GM23338 (cell line): ENCODE measurements at regions not wholly inside any gene's neighbourhood (a gene's known extent, or its start where the extent isn't known, plus 50 kb on each side); places are given as distances from the start of the nearest gene placed in this dataset.

ENCODE experiments used
- ATAC-seq: fragments of 200-7000 bp; cut with Tn5 transposase; 3 replicates; pipeline ENCODE4 v1.9.1; 2020
- DNase-seq: peaks from one replicate; pipeline ENCODE4 v3.0.0-alpha.2; 2015; ENCODE audit warnings: low spot score
- H2AFZ ChIP-seq: fragments of 200-600 bp; sonication (generic); 2 replicates; pipeline ENCODE4 v1.8.0; 2016; ENCODE audit warnings: antibody characterized with exemption, mild to moderate bottlenecking, moderate library complexity
- H3F3A ChIP-seq: fragments of 200-600 bp; sonication (generic); replicated peaks from 2 replicates; pipeline ENCODE4 v1.8.0; 2017; ENCODE audit warnings: antibody characterized with exemption, mixed run types, low read depth
- H3K27ac ChIP-seq: fragments of 200-600 bp; sonication (generic); 2 replicates; pipeline ENCODE4 v1.6.1; 2016; ENCODE audit warnings: low read depth
- H3K27me3 ChIP-seq: fragments of 200-600 bp; sonication (generic); 2 replicates; pipeline ENCODE4 v1.8.0; 2016; ENCODE audit warnings: mild to moderate bottlenecking, mixed run types, moderate library complexity; ENCODE audit not compliant: insufficient read depth
- H3K36me3 ChIP-seq: fragments of 200-600 bp; sonication (generic); 2 replicates; pipeline ENCODE4 v1.8.0; 2016; ENCODE audit warnings: mild to moderate bottlenecking; ENCODE audit not compliant: insufficient read depth
- H3K4me1 ChIP-seq: fragments of 200-600 bp; sonication (generic); 2 replicates; pipeline ENCODE4 v1.8.0; 2016; ENCODE audit warnings: mild to moderate bottlenecking, moderate library complexity; ENCODE audit not compliant: insufficient read depth
- H3K4me2 ChIP-seq: fragments of 200-600 bp; sonication (generic); 2 replicates; pipeline ENCODE4 v1.7.1; 2017; ENCODE audit warnings: mixed run types
- H3K4me3 ChIP-seq: fragments of 200-600 bp; sonication (generic); 2 replicates; pipeline ENCODE4 v1.6.1; 2016; ENCODE audit warnings: mixed run types
- H3K79me2 ChIP-seq: fragments of 200-600 bp; sonication (generic); replicated peaks from 2 replicates; pipeline ENCODE4 v1.8.0; 2017; ENCODE audit warnings: mild to moderate bottlenecking; ENCODE audit not compliant: insufficient read depth
- H3K9me2 ChIP-seq: fragments of 200-600 bp; sonication (generic); 2 replicates; pipeline ENCODE4 v1.8.0; 2017; ENCODE audit not compliant: insufficient read depth
- H4K20me1 ChIP-seq: fragments of 200-600 bp; sonication (generic); replicated peaks from 2 replicates; pipeline ENCODE4 v1.8.0; 2017; ENCODE audit warnings: mild to moderate bottlenecking; ENCODE audit not compliant: insufficient read depth
- H3K27ac Mint-ChIP-seq: 2 replicates; pipeline ENCODE4 v1.8.0; 2020; ENCODE audit warnings: inconsistent platforms, mild to moderate bottlenecking, moderate library complexity, mixed read lengths
- H3K27me3 Mint-ChIP-seq: 3 replicates; pipeline ENCODE4 v1.8.0; 2022; ENCODE audit warnings: low read depth, mild to moderate bottlenecking, moderate library complexity, mixed read lengths, inconsistent platforms; ENCODE audit not compliant: insufficient read depth, poor library complexity
- H3K36me3 Mint-ChIP-seq: 3 replicates; pipeline ENCODE4 v1.8.0; 2021; ENCODE audit warnings: low read depth, mild to moderate bottlenecking, inconsistent platforms, moderate library complexity, mixed read lengths
- H3K4me1 Mint-ChIP-seq: 3 replicates; pipeline ENCODE4 v1.8.0; 2020; ENCODE audit warnings: mild to moderate bottlenecking, inconsistent platforms, mixed read lengths
- H3K4me3 Mint-ChIP-seq: 3 replicates; pipeline ENCODE4 v1.8.0; 2021; ENCODE audit warnings: moderate library complexity, mild to moderate bottlenecking, inconsistent platforms, mixed read lengths
- H3K9me3 Mint-ChIP-seq: 3 replicates; pipeline ENCODE4 v1.8.0; 2020; ENCODE audit warnings: moderate library complexity, mild to moderate bottlenecking, inconsistent platforms, mixed read lengths
- CREB1 ChIP-seq: fragments of 250-450 bp; sonication (Bioruptor Pico); IDR thresholded peaks from 2 replicates; pipeline ENCODE4 v1.5.0; 2020; ENCODE audit warnings: low read depth, mild to moderate bottlenecking, moderate library complexity
- EZH2 ChIP-seq: fragments of 200-600 bp; sonication (generic); IDR thresholded peaks from one replicate; pipeline ENCODE4 v1.8.0; 2017; ENCODE audit warnings: antibody characterized with exemption, mild to moderate bottlenecking, low read depth; ENCODE audit not compliant: unreplicated experiment
- EZH2phosphoT487 ChIP-seq: fragments of 200-600 bp; sonication (generic); IDR thresholded peaks from one replicate; pipeline ENCODE4 v1.8.1; 2018; ENCODE audit warnings: antibody characterized with exemption; ENCODE audit not compliant: unreplicated experiment
- JUNB ChIP-seq: IDR thresholded peaks from one replicate; pipeline ENCODE4 v1.6.1; 2016; ENCODE audit warnings: antibody characterized with exemption; ENCODE audit not compliant: unreplicated experiment
- NANOG ChIP-seq: IDR thresholded peaks from 2 replicates; pipeline ENCODE4 v1.6.1; 2016; ENCODE audit warnings: antibody characterized with exemption, borderline replicate concordance
- POLR2AphosphoS5 ChIP-seq: IDR thresholded peaks from 2 replicates; pipeline ENCODE4 v1.6.1; 2016; ENCODE audit warnings: antibody characterized with exemption, low read depth
- STAT1 ChIP-seq: IDR thresholded peaks from one replicate; pipeline ENCODE4 v1.6.1; 2016; ENCODE audit warnings: antibody characterized with exemption; ENCODE audit not compliant: unreplicated experiment
- ZNF114 ChIP-seq: fragments of 250-450 bp; sonication (Bioruptor Pico); IDR thresholded peaks from 2 replicates; pipeline ENCODE4 v1.5.0; 2020; ENCODE audit warnings: mild to moderate bottlenecking, moderate library complexity
- ZNF331 ChIP-seq: fragments of 250-450 bp; sonication (Bioruptor Pico); IDR thresholded peaks from 2 replicates; pipeline ENCODE4 v1.5.0; 2020; ENCODE audit warnings: low read depth, mild to moderate bottlenecking, moderate library complexity
- TF ChIP-seq, protein P1 (sequence below): IDR thresholded peaks from one replicate; pipeline ENCODE4 v1.6.1; 2018; ENCODE audit warnings: antibody characterized with exemption; ENCODE audit not compliant: unreplicated experiment
- TF ChIP-seq, protein P2 (sequence below): IDR thresholded peaks from 2 replicates; pipeline ENCODE4 v1.6.1; 2016; ENCODE audit warnings: antibody characterized with exemption
- TF ChIP-seq, protein P3 (sequence below): fragments of 250-450 bp; sonication (Bioruptor Pico); IDR thresholded peaks from 2 replicates; pipeline ENCODE4 v1.5.0; 2020; ENCODE audit warnings: mild to moderate bottlenecking, moderate library complexity
- TF ChIP-seq, protein P4 (sequence below), 2 experiments: fragments of 200-600 bp in 1 of 2; sonication (generic) in 1 of 2; conservative IDR thresholded peaks; 2 replicates each; pipeline versions ENCODE4 v1.5.1 to v1.6.1; 2016 to 2017; ENCODE audit warnings: antibody characterized with exemption in 2 of 2, low read depth in 2 of 2, mild to moderate bottlenecking in 2 of 2, moderate library complexity in 1 of 2

DNA sequence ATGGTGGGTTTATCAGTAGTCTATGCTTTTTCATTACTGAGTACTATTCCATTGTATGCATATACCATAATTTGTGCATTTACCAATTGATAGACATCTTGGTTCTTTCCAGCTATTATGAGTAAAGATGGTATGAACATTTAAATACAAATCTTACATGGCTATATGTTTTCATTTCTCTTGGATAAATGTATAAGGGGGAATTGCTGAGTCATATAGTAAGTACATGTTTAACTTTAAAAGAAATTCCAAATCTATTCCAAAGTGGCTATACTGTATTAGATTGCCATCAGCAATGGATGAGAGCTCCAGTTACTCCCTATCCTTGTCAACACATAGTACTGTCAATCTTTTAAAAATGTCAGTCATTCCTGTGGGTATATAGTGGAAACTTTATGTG is 243.9 kb downstream of the CDCA7 start:
- Histone ChIP-seq H3K4me2 (no peak overlapping the region), H3K9me2 (no peaks in the 10 kb centered on the region; the same call in 1 of the 2 replicates), H3K79me2 (no peaks in the 10 kb centered on the region), H4K20me1 (no peaks in the 10 kb centered on the region), H3K4me3 (no peak overlapping the region), H3K36me3 (peaks cover 3% of the 10 kb centered on the region; the same call in 1 of the 2 replicates), H3K27ac (no peak overlapping the region), H3F3A (no peaks in the 10 kb centered on the region), H3K27me3 (no peaks in the 10 kb centered on the region), H3K4me1 (no peaks in the 10 kb centered on the region), H2AFZ (no peak overlapping the region)
- Mint-ChIP-seq H3K4me1 (no peaks in the 10 kb centered on the region), H3K9me3 (peaks cover 14% of the 10 kb centered on the region), H3K36me3 (peaks cover 6% of the 10 kb centered on the region), H3K4me3 (no peak overlapping the region), H3K27ac (no peak overlapping the region), H3K27me3 (no peaks in the 10 kb centered on the region)
- TF ChIP-seq, protein P1, sequence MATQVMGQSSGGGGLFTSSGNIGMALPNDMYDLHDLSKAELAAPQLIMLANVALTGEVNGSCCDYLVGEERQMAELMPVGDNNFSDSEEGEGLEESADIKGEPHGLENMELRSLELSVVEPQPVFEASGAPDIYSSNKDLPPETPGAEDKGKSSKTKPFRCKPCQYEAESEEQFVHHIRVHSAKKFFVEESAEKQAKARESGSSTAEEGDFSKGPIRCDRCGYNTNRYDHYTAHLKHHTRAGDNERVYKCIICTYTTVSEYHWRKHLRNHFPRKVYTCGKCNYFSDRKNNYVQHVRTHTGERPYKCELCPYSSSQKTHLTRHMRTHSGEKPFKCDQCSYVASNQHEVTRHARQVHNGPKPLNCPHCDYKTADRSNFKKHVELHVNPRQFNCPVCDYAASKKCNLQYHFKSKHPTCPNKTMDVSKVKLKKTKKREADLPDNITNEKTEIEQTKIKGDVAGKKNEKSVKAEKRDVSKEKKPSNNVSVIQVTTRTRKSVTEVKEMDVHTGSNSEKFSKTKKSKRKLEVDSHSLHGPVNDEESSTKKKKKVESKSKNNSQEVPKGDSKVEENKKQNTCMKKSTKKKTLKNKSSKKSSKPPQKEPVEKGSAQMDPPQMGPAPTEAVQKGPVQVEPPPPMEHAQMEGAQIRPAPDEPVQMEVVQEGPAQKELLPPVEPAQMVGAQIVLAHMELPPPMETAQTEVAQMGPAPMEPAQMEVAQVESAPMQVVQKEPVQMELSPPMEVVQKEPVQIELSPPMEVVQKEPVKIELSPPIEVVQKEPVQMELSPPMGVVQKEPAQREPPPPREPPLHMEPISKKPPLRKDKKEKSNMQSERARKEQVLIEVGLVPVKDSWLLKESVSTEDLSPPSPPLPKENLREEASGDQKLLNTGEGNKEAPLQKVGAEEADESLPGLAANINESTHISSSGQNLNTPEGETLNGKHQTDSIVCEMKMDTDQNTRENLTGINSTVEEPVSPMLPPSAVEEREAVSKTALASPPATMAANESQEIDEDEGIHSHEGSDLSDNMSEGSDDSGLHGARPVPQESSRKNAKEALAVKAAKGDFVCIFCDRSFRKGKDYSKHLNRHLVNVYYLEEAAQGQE = no peak
- TF ChIP-seq NANOG (no peak), JUNB (no peak), ZNF114 (no peak), EZH2 (no peak), POLR2AphosphoS5 (no peak), CREB1 (no peak), ZNF331 (CRISPR knock-in tag) (no peak), EZH2phosphoT487 (no peak), STAT1 (no peak)
- TF ChIP-seq, protein P2, sequence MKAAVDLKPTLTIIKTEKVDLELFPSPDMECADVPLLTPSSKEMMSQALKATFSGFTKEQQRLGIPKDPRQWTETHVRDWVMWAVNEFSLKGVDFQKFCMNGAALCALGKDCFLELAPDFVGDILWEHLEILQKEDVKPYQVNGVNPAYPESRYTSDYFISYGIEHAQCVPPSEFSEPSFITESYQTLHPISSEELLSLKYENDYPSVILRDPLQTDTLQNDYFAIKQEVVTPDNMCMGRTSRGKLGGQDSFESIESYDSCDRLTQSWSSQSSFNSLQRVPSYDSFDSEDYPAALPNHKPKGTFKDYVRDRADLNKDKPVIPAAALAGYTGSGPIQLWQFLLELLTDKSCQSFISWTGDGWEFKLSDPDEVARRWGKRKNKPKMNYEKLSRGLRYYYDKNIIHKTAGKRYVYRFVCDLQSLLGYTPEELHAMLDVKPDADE = no peak
- TF ChIP-seq, protein P3, sequence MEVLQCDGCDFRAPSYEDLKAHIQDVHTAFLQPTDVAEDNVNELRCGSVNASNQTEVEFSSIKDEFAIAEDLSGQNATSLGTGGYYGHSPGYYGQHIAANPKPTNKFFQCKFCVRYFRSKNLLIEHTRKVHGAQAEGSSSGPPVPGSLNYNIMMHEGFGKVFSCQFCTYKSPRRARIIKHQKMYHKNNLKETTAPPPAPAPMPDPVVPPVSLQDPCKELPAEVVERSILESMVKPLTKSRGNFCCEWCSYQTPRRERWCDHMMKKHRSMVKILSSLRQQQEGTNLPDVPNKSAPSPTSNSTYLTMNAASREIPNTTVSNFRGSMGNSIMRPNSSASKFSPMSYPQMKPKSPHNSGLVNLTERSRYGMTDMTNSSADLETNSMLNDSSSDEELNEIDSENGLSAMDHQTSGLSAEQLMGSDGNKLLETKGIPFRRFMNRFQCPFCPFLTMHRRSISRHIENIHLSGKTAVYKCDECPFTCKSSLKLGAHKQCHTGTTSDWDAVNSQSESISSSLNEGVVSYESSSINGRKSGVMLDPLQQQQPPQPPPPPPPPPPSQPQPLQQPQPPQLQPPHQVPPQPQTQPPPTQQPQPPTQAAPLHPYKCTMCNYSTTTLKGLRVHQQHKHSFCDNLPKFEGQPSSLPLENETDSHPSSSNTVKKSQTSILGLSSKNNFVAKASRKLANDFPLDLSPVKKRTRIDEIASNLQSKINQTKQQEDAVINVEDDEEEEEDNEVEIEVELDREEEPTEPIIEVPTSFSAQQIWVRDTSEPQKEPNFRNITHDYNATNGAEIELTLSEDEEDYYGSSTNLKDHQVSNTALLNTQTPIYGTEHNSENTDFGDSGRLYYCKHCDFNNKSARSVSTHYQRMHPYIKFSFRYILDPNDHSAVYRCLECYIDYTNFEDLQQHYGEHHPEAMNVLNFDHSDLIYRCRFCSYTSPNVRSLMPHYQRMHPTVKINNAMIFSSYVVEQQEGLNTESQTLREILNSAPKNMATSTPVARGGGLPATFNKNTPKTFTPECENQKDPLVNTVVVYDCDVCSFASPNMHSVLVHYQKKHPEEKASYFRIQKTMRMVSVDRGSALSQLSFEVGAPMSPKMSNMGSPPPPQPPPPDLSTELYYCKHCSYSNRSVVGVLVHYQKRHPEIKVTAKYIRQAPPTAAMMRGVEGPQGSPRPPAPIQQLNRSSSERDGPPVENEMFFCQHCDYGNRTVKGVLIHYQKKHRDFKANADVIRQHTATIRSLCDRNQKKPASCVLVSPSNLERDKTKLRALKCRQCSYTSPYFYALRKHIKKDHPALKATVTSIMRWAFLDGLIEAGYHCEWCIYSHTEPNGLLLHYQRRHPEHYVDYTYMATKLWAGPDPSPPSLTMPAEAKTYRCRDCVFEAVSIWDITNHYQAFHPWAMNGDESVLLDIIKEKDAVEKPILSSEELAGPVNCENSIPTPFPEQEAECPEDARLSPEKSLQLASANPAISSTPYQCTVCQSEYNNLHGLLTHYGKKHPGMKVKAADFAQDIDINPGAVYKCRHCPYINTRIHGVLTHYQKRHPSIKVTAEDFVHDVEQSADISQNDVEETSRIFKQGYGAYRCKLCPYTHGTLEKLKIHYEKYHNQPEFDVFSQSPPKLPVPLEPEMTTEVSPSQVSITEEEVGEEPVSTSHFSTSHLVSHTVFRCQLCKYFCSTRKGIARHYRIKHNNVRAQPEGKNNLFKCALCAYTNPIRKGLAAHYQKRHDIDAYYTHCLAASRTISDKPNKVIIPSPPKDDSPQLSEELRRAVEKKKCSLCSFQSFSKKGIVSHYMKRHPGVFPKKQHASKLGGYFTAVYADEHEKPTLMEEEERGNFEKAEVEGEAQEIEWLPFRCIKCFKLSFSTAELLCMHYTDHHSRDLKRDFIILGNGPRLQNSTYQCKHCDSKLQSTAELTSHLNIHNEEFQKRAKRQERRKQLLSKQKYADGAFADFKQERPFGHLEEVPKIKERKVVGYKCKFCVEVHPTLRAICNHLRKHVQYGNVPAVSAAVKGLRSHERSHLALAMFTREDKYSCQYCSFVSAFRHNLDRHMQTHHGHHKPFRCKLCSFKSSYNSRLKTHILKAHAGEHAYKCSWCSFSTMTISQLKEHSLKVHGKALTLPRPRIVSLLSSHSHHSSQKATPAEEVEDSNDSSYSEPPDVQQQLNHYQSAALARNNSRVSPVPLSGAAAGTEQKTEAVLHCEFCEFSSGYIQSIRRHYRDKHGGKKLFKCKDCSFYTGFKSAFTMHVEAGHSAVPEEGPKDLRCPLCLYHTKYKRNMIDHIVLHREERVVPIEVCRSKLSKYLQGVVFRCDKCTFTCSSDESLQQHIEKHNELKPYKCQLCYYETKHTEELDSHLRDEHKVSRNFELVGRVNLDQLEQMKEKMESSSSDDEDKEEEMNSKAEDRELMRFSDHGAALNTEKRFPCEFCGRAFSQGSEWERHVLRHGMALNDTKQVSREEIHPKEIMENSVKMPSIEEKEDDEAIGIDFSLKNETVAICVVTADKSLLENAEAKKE = no peak
- TF ChIP-seq, protein P4, sequence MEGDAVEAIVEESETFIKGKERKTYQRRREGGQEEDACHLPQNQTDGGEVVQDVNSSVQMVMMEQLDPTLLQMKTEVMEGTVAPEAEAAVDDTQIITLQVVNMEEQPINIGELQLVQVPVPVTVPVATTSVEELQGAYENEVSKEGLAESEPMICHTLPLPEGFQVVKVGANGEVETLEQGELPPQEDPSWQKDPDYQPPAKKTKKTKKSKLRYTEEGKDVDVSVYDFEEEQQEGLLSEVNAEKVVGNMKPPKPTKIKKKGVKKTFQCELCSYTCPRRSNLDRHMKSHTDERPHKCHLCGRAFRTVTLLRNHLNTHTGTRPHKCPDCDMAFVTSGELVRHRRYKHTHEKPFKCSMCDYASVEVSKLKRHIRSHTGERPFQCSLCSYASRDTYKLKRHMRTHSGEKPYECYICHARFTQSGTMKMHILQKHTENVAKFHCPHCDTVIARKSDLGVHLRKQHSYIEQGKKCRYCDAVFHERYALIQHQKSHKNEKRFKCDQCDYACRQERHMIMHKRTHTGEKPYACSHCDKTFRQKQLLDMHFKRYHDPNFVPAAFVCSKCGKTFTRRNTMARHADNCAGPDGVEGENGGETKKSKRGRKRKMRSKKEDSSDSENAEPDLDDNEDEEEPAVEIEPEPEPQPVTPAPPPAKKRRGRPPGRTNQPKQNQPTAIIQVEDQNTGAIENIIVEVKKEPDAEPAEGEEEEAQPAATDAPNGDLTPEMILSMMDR (conservative IDR thresholded peaks at IDR 0.05; ENCODE audit: low read depth in 2 of 2) = no peak
- ATAC-seq = no peak
- DNase-seq = no peak
